AG08395 (cell line): ENCODE measurements at regions not wholly inside any gene's neighbourhood (a gene's known extent, or its start where the extent isn't known, plus 50 kb on each side); places are given as distances from the start of the nearest gene placed in this dataset.
"Not testable (repeated sequence)": the region's sequence is repeated elsewhere in the genome, so short reads cannot be mapped to it uniquely, and the experiment has no call there.

Experiments used
- DNase-seq: peaks from one replicate; pipeline ENCODE4 v3.0.0; 2012; ENCODE audit warnings: mixed read lengths, low spot score

DNA sequence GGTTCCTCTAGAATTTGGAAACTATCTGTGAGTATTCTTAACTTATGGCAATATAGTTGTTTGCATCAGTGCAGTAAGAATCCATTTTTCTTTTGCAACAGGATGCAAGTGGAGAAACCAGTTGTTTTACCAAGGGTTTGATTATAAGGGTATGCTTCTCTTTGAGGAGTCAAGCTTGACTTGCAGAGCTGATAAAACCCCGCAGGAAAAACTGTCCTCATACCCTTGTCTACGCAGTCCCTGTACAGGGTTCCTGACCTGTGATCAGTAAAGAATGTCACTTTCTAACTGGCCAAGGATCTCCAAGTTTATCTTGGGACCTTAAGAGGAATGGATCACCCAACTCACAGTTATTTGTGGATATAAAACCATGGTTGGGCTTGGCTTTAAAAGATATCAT is 161.1 kb upstream of the OLIG3 start:
- DNase-seq, result no peak

DNA sequence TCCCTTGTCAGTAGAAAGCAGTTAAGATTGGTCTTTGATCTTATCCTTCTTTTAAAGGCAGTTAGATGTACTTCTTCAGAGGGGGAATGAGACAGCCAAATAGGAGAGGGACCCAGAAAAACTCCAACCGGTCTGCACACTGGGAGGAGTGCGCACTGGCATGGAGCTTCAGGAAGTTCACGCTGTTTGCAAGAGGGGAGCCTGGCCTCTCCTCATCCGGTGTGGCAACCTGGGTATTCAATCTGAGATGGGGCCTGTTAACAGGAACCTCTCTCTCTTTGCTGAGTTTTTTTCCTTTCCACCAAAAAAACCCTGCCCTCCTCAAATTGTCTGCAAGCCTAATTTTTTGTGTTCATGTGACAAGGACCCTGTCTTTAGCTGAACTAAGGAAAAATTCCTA is 162.5 kb upstream of the OLIG3 start:
- DNase-seq, result no peak

DNA sequence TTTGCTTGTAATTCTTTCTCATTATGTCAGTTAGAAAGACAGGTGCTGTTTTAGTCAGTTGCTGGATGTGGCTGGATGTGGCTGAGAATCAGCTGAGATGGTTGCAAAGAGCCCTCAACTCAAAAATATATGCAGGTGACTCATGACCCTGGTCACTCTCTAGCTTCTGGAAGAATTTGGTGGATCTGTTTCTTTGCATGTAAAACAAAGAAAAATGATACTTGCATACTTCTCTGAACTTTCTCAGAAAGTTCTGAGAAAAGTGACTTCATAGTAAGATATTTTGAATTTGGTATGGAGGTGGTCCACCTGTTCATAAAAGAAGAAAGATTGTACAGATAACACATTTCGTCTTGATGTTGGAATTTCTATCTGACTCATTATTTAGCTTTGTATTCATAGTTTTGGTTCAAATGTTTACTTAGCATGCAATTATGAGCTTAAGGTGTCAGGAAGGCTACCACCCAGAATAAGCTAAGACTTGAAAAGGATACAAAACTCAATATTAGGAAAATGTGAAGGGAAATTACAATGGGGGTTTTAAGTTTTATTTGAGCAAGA is 163.2 kb upstream of the OLIG3 start:
- DNase-seq, result no peak

DNA sequence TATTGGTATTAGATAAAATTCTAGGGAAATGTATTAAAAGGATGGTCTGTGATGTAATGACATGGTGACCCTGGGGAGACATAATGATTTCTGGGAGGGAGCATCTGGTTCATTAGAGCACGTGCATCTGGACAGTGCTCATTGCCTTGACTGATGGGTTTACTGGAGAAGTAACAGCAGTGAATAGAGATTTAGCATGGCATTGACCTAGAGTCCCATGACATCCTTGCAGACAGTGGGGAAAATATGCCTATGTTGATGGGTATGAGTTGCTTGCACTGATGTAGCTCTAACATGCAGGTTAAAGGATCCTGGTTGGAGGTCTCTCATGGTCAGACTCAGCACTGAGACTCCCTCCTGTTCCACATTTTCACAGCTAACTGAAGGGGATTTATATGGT is 164.1 kb upstream of the OLIG3 start:
- no peak for DNase-seq

DNA sequence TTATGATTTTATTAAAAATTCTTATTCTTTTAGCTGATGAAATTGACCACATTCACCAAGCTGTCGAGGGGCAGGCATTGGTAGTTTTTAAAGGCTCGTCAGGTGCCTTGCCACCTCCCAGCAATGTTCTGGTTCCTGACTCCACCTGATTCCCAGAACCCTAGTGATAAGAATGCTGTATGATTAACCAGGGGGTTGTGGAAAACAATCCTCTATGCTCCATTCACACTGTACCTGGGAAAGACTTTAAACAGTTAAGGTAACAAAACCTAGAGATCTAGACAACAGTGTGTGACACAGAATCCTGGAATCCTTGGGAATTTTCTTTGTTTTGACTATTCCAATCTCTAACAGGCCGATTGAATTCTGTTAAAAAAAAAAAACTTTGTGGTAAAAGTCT is 165.7 kb upstream of the OLIG3 start:
- no peak for DNase-seq

DNA sequence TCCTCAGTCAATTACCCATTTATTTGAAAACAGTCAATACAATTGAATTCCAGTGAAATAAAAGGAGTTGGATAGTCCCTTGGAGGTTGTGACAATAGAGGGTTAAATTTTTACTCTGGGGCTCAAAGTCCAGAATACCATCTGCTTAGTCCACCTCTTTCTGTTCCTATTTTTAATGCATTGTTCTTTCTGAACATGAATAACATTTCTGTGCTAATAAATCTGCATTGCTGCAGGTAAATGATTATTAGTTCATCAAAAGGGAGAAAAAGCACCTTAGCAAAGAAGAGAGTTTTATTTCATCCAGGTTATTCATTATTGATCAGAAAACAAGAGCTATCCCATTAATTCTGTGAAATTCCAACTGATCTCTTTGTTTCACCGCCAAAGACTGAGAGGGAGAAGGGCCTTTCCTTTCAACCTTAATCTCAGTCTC is 166.1 kb upstream of the OLIG3 start:
- DNase-seq, result no peak

DNA sequence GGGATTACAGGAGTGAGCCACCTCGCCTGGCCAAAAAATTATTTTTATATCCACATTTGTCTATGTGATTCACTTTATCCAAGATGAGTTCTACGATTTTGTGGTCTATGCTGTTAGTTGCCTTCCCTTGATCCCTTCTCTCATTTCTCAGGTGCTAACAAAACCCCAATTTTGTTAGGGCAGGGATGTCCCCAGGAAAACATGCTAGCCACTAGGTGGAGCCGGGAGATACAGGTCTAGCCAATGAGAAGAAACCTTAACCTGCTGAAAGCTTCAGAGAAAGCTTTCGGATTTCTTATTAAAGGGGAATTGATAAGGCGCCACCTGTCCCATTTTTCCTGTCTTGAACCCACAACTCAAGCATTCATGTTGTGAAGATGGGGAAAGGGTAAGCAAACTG is 167.4 kb upstream of the OLIG3 start:
- peak; percentile 32 for DNase-seq

DNA sequence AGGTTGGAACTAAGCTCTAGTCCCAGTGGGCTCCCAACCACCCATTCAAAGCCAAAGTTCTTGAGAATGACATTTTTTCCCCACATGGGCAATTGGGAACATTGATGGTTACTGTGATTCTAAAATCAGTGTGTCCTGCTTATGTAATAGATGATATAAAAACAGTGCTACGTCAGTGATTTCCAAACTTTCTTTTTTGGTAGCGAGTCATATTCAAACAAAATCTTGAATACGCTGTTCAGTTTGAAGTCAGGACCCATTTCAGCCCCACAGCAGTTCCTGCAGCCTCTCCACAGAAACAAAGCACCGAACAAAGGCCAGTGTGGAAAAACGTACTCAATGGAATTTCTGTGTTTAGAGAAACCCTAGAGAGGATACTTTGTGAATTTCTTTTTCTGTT is 170.0 kb upstream of the OLIG3 start:
- DNase-seq, result no peak

DNA sequence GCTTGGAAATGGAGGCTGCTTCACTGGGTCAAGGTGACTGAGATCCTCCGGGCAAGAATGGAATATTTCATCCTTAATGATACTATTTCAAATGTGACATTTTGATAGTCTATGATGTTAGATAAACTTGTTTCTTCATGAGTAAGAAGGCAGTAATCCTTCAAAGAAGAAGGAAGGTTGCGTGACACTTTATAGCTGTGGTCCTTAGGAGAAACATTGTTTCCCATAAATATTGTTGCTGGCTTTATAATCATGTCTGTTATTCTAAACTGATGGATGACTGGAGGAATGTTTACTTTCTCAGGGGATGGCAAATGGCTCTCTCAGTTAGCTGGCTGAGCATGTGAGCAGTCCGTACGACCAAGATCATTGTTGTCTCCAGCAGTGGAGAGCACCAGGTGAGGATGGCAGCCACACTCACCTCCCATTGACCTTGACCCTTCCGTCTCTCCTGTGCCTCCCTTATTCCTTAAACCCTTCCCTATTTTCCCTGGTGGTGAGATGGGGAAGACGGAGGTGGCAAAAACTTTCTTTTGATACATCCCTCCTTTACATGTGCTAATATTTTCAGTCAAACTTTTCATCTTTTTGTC is 171.2 kb upstream of the OLIG3 start:
- no peak for DNase-seq

DNA sequence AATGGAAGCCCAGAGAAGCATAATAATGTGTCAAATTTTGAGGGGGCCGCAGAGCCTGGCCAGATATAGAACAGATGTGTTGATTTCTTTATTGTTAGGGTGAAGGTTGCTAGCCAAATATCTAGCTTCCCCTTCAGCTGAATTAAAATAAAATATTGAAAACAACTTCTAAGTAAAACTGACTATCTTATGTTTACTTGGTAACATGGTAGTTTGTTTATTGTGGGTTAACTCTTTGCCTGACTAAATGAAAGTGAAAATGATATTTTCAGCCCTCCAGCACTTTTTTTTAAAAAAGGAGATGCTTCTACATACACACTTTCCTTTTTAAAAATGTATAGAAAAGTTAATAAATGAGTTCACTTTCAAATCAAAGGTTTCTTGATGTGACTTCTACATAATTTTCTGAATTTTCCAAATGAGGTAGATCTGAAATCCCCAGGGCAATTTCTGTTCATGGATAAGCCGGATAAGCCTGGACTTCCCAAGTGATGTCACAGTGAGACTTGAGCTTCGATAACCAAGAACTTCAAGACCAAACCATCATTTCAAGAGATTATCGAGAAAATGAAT is 172.1 kb upstream of the OLIG3 start:
- no peak for DNase-seq

DNA sequence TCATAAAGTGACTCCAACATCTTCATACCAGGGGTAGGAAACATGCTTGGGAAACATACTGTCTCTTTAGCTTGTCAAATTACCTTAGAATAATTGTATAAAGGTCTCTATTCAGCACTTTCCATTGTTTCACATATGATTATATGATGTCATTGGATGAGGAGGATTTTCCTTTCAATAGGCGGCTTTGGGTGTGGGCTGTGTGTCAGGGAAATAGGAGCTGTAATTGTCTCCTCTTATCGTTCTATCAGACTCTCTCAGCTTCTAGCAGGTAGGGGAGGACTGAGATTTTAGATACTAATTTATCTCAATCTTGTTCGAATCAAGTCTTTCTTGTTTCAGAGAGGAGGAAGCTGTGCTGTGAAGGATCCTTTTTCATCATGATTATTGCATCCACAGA is 179.4 kb upstream of the OLIG3 start:
- no peak for DNase-seq

DNA sequence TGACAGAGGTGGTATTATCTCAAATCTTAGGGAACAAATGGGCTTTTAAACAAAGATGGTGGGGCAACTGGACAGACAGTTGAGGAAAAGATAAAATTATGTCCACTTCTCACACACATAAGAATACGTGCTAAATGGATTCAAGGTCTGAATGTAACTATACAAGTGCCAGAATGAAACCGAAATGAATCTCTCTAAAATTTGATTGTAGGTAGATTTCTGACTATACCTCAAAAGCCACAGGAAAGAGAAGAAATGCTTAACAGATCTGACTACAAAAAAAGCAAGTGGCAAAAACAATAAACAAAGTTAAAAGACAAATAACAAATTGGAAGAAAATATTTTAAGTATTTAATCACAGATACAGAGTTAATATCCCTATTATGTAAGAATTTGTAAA is 182.7 kb upstream of the OLIG3 start:
- no peak for DNase-seq

DNA sequence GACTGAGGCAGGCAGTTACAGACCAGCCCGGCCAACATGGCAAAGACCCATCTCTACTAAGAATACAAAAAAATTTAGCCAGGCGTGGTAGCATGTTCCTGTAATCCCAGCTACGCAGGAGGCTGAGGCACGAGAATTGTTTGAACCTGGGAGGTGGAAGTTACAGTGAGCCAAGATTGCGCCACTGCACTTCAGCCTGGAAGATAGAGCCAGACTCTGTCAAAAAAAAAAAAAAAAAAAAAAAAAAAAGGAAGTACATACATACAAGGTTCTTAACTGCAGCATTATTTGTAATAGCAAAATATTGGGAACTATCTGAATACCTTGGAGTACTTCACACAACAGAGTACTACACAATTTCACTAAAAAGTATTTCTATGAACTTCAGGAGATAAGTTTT is 183.5 kb upstream of the OLIG3 start:
- DNase-seq, result no peak

DNA sequence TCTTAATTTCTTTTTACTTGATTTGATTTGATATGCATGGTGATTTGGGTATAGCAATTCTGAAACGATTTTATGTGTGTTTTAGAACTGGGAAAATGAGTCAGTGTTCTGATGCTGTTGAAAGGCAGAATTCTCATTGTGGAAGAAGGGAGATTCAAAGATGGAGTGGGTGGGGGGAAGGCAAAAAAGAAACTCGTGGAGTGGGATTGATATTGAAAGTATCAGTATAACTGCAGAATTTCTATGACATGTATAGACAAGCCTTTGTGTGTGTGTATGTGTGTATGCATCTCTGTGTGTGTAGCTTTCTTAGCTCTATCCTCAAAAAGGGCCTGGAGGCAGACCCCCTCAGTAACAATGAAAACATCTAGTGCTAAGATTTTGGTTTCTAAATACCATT is 184.3 kb upstream of the OLIG3 start:
- no peak for DNase-seq

DNA sequence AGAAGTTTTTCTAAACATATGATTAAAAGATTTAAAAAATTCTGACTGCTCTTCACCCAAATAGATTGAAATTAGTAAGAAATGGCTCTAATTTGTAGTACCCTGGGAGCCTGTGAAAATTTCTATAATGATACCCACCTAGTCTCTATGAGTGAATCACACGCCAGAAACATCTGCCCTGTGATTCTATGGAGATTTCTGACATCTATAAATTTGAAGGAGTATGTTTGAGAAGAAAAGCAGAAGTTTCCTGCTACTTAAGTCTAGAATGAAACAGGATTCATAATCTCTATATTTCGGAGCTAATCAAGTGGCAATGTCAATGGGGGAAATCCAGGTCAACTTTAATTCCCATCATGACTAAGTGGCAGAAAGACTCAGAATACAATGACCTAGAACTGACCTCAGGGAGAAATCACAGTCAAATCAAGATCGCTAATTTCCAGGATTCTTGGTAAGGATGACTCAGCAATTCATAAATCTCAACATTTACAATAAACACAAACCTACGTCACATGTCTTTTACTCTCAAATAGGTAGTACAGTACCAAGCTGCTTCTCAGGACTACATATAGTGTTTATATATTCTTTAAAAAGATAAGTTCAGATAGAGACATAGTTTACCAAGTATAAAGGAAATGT is 186.2 kb upstream of the TNFAIP3 start:
- DNase-seq, result no peak

DNA sequence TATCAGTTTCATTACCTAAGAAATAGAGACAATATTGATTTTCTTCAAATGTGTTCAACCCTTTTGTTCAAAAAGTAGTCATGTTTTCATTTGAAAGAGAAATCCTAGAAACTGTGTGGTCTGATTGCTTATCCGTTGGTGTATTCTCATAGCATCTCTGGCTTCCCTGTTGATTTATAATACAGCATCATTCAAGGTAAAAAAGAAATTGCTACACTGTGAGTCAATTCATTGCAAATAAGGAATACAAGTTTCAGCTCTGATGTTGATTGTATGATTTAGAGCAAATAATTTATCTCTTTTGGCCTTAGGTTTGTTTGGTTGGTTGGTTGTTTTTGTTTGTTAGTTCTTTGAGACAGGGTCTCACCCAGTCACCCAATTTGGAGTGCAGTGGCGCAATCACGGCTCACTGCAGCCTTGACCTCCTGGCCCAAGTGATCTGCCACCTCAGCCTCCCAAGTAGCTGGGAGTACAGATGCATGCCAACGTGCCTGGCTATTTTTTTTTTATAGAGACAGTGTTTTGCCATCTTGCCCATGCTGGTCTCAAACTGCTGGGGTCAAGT is 185.5 kb upstream of the TNFAIP3 start:
- no peak for DNase-seq

DNA sequence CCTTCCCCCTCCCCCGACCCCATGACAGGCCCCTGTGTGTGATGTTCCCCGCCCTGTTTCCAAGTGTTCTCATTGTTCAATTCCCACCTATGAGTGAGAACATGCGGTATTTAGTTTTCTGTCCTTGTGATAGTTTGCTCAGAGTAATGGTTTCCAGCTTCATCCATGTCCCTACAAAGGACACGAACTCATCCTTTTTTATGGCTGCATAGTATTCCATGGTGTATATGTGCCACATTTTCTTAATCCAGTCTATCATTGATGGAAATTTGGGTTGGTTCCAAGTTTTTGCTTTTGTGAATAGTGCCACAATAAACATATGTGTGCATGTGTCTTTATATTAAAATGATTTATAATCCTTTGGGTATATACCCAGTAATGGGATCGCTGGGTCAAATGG is 184.4 kb upstream of the TNFAIP3 start:
- DNase-seq, result not testable (repeated sequence)

DNA sequence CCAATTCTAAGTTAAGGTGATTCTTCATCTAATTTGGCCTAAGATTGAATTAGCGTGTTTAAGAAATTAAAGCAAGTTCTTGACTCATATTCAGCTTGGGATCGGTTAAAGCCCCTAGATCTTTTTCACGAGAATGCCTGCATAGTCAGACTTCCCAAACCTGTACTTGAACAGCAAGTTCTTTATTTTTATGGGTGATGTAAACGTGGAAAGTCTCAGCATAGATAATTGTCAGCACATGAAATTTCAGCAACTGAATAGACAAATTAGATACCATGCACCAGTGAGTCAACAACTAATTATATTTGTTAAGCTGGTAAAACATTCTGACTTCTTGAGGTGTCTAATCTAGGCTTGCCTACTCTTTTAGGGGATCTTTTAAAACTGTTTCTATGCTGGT is 183.1 kb upstream of the TNFAIP3 start:
- DNase-seq, result no peak

DNA sequence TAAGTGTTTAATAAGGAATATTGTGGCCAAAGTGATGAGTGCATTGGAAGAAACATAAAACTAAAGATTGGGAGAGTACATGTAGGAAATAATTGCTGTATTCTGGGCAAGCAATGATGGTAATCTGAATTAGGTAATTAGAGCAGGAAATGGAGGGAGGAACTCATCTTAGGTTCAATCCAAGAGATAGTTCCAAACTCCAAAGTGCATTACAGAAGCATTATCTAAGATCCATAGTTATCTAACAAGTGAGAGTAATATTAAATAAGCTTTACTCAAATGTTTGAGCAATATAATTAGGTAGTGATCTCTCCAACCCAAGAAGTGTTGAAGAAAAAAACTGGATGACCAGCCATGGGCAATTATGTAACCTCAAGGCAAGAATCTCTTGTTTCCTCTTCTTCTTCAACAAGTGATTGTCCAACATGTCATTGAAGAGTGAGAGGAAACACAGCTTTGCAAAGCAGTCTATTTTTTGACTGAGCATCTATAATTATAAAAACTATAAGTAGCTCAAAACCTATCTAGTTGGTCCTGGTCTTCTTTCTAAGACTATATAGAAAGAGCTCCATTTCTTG is 181.2 kb upstream of the TNFAIP3 start:
- no peak for DNase-seq

DNA sequence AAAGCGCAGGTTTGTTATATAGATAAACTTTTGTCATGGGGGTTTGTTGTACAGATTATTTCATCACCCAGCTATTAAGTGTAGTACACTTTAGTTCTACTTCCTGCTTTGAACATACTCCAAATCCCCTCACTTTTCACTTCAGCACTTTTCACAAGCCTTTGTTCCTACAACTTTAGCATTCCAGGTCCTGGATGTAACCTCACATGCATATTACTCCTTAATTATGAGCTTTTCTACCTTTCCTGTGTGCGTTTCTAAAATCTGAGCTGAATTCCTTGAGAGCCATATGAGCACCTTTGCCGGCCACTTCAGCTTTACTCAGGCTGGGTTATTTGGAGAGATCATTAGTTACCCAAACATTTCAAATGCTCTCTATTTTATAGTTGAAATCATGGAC is 179.2 kb upstream of the TNFAIP3 start:
- DNase-seq, result no peak

DNA sequence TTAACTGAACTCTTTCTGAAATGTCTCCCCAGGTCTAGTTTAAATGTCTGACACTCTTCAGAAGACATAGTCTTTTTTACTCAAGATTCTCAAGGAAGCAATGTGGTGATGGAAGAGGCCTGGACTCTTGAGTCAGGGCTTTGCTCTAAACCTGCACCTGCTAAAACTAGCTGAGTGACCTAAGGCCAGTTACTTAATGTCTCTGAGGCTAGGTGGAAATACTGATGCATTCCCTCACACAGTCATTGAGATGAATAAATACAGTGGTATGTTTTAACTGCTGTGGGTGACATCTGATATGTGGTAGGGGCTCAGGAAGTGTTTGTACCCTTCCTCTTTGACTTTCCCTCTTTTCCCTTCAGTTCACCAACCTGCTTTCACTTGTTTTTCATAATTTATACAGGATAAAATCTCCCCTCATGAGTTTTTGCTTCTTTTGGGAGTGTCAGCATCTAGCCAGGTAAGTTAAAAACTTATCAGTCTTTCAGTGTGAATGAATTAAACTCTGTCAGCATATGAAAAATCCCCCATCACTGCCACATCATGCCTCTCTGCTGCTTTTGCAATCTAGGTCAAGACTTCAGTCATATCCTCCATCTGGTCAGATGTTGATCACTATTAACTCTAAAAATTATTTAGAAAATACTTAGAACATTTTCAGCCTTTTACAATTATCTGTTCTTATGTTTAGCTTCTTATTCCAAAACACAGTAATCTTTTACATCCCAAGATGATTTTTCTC is 178.7 kb upstream of the TNFAIP3 start:
- DNase-seq, result no peak

DNA sequence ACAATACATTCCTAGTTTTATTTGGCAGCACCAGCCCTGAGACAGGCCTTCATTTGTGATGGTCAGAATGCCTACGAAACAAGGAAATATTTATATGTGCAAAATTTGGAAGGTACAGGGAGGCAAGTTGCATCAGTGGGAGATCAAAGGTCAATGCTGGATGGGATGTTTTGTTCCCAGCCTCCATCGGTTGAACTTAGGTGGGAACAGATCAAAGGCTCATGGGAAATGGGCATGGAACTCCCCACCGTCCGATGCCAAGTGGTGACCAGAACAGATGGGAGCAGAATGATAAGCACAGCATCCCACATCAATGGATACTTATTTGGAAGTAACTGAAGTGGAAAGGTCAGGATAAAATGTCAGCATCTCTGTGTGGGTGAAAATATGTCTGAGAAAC is 177.7 kb upstream of the TNFAIP3 start:
- no peak for DNase-seq
